HG02798 (cell line): ENCODE measurements at regions not wholly inside any gene's neighbourhood (a gene's known extent, or its start where the extent isn't known, plus 50 kb on each side); places are given as distances from the start of the nearest gene placed in this dataset.
"Not testable (repeated sequence)": the region's sequence is repeated elsewhere in the genome, so short reads cannot be mapped to it uniquely, and the experiment has no call there.

Source experiments
- ATAC-seq: cut with Tn5 transposase; IDR thresholded peaks from one replicate; pipeline ENCODE4 v1.9.1; 2021; ENCODE audit warnings: mild to moderate bottlenecking; ENCODE audit not compliant: unreplicated experiment, poor library complexity

DNA sequence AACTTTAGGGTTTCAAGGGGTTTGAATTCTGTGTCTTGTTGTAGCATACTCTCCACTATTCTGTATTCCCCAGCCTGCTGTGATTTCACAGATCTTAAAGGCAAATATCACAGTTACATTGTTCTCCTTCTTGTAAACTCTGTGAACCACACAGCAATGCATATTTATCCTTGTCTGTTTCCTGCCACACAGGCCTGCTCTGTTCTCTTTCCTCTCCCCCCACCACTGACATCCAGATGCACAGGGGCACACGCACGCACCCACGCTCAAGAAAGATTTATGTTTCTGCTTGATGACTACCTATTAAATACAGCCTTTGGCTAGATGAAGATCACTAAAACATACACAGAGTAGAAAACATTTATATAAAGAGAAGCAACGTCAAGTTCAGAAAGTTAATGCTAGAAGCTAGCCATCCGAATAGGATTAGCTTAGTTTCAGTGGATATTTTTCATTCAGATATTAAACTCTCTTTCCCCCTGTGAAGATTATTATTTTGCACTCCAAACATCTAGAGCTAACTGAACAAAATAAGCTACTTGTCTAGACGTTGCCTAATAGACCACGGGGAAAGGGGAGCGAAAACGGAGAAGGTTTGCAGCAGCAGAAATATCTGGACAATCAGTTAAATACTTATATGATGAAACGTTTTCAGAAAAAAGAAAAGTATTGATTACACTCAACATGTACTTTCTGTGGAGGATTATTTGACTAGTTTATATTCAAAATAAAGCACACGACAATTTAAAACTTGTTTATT lies 193.1 kb upstream of the SEMA3C start:
- no peak for ATAC-seq

DNA sequence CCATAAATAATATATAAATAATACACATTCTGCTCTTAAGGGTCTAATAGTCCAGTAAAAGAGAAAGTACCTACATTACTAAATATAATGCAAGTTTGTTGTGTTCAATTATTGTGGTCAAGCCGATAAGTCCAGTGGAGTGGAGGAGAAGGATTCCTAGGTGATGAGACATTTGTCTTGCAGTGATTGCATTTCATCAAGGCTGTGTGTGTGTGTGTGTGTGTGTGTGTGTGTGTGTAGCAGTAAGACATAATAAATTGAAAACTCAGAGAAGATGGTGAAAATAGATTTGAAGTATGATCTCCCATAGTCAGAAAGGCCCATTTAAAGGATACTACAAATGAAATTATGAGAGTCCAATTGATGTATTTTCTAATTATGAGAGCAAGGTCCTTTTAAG lies 192.5 kb upstream of the SEMA3C start:
- no peak for ATAC-seq

DNA sequence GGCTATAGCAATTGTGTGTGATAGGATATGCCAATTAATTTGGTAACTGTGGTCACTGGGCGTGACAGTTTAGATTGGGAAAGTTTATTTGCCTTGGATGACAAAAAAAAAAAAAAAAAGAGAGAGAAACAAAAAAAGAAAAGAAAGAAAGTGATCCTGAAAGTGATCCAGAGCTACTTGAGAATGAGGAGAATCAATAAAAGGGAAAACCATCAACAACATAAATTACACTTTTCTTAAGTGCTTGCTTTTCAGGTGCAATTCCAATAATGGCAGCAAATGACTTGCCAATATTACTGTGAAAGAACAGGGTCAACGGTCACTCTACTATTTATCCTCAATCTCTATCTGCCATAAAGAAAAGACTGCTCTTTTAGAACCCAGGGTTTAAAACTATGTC lies 191.8 kb upstream of the SEMA3C start:
- no peak for ATAC-seq

DNA sequence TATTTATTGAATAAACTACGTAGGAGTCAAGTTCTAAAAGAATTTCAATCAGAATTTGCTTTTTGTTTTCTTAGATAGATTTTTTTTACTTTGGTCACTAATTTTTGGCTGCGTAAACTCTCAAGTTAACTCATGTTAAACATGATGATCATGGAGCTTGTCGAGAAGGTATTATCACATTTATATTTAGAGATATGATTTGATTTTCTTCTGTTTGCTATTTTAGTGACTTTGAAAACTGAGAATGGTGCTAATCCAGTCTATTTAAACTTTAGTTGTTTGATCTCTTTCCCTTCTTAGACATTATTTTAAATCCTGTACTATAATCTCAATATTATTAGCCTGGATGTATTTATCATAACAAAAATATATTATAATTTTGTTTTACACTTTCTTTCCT lies 179.4 kb upstream of the SEMA3C start:
- ATAC-seq, result no peak

DNA sequence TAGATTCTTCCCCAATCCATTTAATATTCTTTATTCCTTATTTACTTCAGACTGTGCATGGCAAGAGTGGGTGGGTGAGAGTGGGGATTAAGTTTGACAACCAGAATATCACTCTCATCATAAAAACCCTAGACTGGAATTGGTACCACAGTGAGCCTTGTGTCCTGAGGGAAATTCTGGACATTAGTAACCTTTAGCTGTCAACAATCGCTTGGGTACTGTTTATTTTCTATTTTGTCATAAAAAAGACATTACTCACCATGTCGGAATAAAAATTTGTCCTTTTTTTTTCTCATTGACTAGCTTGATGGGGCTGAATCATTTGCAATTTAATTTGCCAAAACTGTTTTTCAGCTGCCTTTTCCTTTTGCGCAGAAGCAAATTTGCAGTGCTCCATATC lies 176.1 kb upstream of the SEMA3C start:
- no peak for ATAC-seq

DNA sequence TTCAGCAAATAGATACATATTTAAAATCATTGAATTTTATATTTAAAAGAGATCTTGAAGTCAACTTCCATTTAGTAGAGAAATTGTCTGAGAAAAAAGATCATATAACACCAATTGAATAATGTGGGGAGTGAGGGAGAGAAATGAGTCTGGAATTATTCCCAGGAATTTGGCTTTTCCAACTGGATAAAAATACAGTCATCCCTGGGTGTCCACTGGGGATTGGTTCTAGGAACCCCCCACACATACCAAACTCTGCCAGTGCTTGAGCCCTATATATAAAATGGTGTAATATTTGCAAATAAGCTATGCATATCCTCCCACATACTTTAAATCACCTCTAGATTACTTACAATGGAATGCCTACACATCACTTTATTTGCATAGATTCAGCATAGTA lies 162.8 kb upstream of the SEMA3C start:
- no peak for ATAC-seq

DNA sequence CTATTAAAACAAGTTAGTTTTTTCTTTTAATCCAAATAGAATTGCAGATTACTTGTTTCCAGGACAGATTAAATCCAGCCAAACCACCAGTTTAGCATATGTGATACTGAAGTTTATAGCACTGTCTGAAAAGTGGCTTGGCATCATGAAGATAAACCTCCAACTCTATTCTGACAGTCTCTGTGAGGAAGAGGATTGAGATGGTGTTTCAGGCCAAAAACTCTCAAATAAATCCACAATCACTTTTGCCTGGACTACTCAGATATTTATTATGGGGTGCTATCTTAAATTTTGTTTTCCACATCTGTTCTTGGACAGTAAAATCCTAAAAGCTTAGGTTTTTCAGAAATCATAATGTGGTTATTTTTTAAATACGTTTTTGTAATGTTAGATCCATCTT lies 161.7 kb upstream of the SEMA3C start:
- no peak for ATAC-seq

DNA sequence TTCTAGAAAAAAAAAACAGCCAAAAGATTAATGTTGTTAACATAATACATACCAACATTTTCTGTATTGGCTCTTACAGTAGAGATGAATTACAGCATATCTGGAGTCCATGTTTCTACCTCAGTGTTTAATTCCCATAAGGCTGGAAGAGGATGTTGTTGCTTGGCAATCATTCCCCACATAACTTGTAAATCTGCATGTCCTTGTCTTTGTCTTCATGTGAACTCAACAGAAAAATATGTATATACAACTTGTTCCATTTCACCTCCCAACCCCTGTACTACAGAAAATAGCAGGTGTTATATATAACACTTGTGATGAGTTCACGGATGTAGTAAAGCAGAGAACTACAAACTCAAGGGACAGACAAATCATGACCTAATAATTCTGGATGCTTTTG lies 160.9 kb upstream of the SEMA3C start:
- ATAC-seq, result no peak

DNA sequence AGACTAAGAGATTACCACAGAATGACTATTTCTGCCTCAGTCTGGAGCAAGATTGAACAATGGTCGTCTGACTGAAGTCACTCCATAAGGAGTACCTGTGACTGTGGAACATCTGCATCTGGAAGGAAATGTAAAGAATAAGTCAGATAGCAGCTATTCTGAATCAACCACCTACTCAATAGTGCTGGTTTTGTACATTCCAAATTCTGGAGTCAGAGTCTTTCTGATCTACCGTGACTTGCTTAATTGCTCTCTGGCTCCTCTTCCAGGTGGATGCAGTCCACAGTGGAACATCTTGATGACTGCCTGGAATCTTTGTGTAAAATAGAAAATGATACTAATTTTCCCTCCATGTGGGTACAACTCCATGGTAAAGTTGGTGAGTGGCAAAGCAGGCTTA lies 156.3 kb upstream of the SEMA3C start:
- ATAC-seq, result no peak

DNA sequence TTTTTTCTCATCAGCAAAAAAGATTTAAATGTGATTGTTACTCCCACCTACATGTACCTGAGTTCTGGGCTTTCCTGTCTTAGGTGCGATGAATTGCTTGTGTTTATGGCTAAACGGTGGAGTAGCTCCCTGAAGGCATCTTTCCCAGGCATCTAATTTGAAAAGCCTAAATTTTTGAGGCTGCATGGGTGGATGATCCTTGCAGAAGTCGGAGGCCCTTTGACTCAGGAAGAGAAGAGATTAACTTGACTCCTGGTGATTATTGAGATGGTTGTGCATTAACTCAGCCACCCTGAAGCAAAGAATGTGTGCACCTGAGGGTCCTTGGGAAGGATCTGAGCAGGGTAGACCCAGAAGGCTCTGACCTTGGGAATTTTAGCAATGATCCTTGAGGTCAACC lies 155.6 kb upstream of the SEMA3C start:
- no peak for ATAC-seq

DNA sequence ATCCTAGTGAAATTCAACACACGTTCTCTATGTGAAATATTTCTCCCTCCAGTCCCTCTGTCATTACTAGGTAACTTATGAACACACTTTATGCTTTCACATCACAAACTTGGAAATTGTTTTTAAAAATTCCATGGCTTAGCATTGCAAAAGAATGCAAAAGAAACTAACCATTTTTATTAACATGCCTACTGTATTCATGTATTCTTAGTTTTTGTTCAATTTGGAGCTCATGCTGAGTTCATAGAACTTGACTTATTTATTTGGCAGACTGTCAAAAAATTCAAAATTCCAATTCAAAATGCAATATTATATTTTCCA lies 155.0 kb upstream of the SEMA3C start:
- ATAC-seq, result no peak

DNA sequence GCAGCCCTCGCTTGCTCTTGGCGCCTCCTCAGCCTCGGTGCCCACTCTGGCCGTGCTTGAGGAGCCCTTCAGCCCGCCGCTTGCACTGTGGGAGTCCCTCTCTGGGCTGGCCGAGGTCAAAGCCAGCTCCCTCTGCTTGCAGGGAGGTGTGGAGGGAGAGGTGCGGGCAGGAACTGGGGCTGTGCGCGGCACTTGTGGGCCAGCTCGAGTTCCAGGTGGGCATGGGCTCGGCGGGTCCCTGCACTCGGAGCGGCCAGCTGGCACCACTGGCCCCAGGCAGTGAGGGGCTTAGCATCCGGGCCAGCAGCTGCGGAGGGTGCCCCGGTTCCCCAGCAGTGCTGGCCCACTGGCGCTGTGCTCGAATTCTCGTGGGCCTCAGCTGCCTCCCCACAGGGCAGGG lies 152.1 kb upstream of the SEMA3C start:
- ATAC-seq, result no peak

DNA sequence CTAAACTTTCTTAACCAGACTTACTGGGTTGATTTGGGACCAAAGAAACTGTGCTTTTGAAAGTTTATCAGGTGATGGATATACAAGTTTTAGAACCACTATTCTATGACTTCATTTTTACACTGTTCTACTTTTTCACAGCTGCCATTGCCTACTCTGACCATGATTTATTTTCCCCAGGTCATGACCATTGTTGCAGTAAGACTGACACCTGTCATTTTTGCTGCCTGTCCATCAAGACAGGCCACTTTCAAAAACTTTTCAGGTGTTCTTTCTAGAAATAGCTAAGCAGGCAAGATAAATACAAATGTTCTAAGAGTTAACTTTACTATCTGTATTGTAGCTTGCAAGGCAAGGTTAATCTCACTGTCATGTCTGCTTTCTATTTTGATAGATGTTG lies 147.9 kb upstream of the SEMA3C start:
- no peak for ATAC-seq

DNA sequence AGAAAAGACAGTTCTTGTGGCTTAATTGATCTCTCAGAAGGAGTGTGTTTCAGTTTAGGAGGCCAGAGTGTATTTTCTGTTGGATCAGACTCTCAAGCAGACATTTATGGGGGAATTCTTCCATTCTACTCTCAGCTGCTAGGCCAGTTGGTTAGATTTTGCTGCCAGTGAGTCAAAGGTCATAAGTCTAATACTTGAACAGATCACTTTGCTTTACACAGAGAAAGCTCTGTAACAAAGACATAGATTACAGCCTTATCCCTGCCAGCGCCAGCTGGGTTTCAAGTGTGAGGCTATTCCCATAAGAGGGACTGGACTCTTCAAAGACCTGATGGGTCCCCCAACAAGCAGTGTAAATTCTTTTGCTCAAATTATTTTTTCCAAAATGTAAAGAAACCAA lies 145.6 kb upstream of the SEMA3C start:
- ATAC-seq, result no peak

DNA sequence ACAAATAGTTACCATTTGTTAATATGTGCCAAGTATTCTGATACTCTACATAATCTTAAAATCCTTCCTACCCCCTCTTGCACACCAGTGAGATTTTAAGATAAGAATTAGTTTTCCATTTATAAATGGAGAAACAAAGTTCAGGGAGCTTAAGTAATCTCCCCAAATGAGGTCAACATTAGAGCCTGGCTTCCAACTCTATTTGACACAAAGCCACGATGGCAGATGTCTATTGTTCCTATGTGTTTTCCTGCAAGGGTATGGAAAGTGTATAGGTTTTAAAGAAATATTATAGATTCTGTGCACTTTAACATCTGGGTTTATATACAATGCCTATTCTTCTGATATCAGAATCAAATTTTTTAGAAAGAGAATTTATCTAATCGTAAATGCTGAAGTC lies 143.9 kb upstream of the SEMA3C start:
- ATAC-seq, result no peak

DNA sequence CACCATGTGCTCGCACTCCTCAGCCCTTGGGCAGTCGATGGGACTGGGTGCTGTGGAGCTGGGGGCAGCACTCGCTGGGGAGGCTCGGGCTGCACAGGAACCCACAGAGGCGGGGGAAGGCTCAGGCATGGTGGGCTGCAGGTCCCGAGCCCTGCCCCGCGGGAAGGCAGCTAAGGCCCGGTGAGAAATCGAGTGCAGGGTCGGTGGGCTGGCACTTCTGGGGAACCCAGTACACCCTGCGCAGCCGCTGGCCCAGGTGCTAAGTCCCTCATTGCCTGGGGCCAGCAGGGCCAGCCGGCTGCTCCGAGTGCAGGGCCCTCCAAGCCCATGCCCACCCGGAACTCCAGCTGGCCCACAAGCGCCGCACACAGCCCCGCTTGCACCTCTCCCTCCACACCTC lies 138.6 kb upstream of the SEMA3C start:
- not testable (repeated sequence) for ATAC-seq

DNA sequence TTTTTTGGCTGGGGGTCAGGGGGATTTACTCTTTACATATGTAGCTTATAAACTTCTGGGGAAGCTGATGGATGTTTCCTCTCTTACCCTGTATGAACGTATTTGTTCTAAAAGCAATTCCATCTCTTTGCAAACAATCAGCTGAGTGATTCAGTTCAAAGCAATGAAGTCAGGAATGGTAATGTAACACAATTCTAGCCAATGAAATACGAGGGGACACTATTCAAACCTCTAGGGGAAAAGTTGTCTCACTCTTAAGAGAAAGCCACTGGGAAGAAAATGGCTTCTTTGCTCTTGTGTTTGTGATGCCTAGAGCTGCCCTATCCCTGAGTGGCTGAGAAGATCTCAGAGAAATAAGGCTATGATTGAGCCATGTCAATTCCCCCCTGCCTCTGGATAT lies 134.8 kb upstream of the SEMA3C start:
- no peak for ATAC-seq

DNA sequence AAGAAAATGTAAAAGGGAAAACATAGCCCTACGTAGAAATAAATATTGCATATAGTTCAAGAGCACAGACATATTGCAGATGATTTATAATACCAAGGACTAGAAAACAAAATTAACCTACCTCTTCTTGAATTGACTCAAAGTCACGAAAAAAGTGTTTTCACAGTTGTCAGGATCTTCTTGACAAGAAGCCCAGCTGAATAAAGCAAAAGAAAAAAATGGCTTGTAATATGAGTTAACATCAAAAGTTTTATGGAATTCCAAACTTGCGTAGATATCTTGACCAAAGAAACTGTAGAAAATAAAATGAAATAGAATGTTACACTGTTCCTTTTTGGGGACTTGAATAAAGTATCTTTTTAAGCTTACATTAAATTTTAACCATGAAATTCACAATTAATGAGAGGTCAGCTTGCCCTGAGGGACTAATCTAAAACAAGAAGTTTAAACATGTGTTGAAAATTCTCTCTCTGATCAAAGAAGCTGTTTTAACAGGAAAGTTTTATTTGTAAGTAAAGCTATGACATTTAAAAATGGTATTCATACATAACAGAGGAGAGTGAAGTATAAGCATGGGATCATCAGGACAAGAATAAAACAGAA lies 133.1 kb upstream of the SEMA3C start:
- ATAC-seq, result no peak

DNA sequence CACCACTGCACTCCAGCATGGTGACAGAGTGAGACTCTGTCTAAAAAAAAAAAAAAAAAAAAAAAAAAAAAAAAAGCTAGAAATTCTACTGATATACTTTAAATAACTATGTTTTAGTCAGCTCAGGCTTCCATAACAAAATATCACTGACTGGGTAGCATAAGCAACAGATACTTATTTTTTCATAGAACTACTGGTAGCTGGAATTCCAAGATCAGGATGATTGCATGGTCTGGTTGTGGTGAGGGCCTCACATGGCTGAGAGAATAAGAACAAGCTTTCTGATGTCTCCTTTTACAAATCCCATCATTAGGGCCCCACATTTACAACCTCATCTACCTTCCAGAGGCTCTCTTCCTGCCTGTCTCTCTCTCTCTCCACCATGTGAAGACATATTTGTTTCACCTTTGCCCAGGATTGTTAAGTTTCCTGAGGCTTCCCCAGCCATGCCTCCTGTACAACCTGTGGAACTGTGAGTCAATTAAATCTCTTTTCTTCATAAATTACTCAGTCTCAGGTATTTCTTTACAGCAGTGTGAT lies 126.7 kb upstream of the SEMA3C start:
- no peak for ATAC-seq

DNA sequence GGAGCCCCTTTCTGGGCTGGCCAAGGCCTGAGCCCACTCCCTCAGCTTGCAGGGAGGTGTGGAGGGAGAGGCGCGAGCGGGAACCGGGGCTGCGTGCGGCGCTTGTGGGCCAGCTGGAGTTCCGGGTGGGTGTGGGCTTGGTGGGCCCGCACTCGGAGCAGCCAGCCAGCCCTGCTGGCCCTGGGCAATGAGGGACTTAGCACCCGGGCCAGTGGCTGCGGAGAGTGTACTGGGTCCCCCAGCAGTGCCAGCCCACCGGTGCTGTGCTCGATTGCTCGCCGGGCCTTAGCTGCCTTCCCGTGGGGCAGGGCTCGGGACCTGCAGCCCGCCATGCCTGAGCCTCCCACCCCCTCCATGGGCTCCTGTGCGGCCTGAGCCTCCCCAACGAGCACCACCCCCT lies 123.8 kb upstream of the SEMA3C start:
- not testable (repeated sequence) for ATAC-seq

DNA sequence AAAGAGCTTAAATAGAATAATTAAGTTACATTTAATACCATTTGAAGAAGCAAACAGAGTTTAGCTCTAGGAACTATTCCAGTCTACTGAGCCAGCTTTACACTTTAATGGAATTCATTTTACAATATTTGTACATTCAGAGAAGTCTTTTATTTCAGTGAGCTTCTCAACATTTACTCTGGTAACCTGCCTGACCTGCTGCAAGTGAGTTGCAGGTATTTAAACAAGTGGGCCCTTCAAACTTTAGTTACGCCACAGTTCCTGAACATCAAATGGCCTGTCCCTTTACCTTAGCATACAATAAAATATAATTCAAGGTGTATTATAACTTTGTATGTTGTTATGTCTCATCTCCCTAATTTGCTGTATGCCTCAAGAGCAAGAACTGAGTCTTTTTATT lies 121.6 kb upstream of the SEMA3C start:
- ATAC-seq, result no peak

DNA sequence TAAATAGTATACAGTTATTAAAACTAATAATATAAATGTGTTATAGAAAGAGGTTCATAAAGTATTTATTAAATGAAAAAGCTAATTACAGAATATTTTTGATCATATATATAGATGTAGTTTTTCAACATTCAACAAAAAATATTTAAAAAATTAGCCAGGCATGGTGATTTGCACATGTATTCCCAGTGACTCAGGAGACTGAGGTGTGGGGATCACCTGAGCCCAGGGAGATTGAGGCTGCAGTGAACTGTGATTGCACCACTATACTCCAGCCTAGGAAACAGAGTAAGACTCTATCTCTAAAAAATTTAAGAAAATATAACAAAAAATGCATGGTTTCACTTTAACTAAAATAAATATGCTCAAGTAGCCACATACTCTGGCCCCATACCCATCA lies 118.0 kb upstream of the SEMA3C start:
- ATAC-seq, result no peak
